AG04449 (cell line): ENCODE measurements at regions not wholly inside any gene's neighbourhood (a gene's known extent, or its start where the extent isn't known, plus 50 kb on each side); places are given as distances from the start of the nearest gene placed in this dataset.

Experiments
- CTCF ChIA-PET: fragments of 350-600 bp; formaldehyde crosslinking; extraction: SDS; loops from one replicate; lab custom pipeline; 2021; ENCODE audit warnings: antibody characterized with exemption; lab: Yijun Ruan, JAX
- POLR2A ChIA-PET: fragments of 400-600, 350-600 bp; formaldehyde crosslinking; extraction: SDS; loops from one replicate; lab custom pipeline; 2020; ENCODE audit warnings: antibody characterized with exemption, inconsistent platforms; lab: Yijun Ruan, JAX
- DNase-seq: peaks from one replicate; pipeline ENCODE4 v3.0.0-alpha.2; 2010; ENCODE audit warnings: low read depth, low spot score
- H3K4me3 ChIP-seq: 2 replicates; pipeline ENCODE4 v1.5.1; 2011; ENCODE audit warnings: low read depth, mild to moderate bottlenecking, control low read depth, low read length
- TF ChIP-seq, protein P1 (sequence below): IDR thresholded peaks from one replicate; pipeline ENCODE4 v1.5.1; 2011; ENCODE audit warnings: mild to moderate bottlenecking, moderate library complexity, low read length, control low read depth, inconsistent platforms; ENCODE audit not compliant: insufficient read depth; ENCODE audit errors: missing control alignments

DNA sequence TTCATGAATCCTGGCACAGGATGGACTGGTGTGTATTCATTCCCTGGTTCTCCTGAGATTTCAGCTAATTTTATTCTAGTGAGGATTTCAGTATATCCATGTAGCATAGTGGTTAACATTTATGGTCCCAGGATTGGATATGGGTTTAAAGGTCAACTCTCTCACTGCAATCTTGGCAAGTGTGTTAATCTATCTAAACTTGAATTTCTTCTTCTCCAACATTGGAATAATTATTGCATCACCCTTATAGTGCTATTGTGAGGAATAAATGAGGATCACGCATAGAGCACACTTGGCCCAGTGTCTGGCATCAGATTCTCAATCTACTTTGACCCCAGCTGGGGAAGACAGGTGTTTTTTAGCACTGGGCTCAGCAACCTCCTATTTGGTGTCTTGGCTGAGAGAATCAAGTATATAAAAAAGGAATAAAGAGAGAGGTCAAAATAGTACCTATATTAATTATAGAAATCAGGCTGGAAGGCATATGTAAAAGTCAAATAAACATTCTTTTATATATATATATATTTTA, 531.2 kb upstream of the ATP2B1 start:
- no peak for DNase-seq
- TF ChIP-seq, protein P1, sequence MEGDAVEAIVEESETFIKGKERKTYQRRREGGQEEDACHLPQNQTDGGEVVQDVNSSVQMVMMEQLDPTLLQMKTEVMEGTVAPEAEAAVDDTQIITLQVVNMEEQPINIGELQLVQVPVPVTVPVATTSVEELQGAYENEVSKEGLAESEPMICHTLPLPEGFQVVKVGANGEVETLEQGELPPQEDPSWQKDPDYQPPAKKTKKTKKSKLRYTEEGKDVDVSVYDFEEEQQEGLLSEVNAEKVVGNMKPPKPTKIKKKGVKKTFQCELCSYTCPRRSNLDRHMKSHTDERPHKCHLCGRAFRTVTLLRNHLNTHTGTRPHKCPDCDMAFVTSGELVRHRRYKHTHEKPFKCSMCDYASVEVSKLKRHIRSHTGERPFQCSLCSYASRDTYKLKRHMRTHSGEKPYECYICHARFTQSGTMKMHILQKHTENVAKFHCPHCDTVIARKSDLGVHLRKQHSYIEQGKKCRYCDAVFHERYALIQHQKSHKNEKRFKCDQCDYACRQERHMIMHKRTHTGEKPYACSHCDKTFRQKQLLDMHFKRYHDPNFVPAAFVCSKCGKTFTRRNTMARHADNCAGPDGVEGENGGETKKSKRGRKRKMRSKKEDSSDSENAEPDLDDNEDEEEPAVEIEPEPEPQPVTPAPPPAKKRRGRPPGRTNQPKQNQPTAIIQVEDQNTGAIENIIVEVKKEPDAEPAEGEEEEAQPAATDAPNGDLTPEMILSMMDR = no peak
- H3K4me3 ChIP-seq = no peak overlapping the region
- ChIA-PET POLR2A (no interaction called here), CTCF (no interaction called here)

DNA sequence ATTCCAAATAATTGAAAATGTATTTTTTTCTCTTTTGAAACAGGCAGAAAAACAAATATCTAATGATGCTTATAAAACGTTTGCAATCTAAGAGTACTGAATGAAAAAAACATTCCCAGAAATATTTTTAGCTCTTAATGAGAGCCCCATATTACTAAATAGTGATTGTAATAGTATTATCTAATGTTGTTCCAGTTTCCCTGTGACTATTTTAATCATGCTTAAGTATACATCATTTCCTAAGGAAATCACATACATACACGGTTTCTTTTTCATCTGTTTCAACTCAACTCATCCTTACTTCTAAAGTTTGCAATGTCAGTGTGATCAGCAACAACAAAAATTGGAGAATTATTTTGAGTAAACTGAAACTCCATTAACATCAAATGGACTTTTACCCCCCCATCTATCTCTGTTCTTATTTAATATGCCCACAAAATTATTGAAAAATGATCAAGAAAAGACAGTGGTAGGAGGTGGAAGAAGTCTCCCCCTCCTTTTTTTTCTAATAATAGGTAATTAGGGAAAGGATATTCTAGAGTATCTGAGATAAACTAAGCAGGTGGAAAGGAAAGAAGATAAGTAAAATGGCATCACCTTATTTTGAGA, 530.1 kb upstream of the ATP2B1 start:
- POLR2A ChIA-PET = no interaction called here
- H3K4me3 ChIP-seq = no peak overlapping the region
- DNase-seq = no peak
- TF ChIP-seq, protein P1 = no peak
- CTCF ChIA-PET = no interaction called here

DNA sequence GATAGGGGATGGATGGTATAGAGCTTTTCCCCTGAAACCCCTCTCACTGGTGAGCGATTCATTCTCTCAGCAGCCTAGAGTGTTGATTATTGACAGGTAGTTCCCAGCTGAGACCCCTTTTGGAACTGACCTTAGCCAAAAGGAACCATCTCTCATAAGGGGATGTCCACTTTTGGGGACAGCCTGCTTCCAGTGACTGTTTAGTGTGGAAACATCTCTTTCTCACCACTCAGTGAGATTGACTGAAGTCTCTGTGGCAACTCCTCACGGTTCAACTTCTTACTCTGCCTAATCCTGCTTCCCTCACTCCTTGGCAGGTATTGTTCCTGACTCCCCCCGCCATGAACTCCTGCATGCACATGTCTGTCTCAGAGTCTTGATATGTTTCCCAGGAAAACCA, 529.2 kb upstream of the ATP2B1 start:
- no peak for DNase-seq
- ChIA-PET CTCF (no interaction called here), POLR2A (no interaction called here)
- no peak overlapping the region for H3K4me3 ChIP-seq
- TF ChIP-seq, protein P1 = no peak

DNA sequence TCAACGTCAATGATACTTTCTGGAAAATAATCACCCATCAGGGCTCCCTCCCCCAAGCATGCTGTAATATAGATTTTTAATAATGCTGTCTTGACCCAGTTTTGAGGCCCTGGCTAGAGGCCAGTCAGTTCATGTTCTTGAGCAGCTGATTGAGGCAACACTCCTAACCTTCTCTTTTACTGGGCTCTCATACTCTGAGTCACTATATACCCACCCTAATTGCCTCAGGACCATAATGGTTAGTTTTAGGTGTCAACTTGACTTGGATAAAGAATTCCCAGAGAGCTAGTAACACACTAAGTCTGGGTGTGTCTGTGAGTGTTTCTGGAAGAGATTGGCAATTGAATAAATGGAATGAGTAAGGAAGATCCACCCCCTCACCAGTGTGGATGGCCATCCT, 527.0 kb upstream of the ATP2B1 start:
- TF ChIP-seq, protein P1 = no peak
- ChIA-PET CTCF (no interaction called here), POLR2A (no interaction called here)
- H3K4me3 ChIP-seq = no peak overlapping the region
- DNase-seq = no peak

DNA sequence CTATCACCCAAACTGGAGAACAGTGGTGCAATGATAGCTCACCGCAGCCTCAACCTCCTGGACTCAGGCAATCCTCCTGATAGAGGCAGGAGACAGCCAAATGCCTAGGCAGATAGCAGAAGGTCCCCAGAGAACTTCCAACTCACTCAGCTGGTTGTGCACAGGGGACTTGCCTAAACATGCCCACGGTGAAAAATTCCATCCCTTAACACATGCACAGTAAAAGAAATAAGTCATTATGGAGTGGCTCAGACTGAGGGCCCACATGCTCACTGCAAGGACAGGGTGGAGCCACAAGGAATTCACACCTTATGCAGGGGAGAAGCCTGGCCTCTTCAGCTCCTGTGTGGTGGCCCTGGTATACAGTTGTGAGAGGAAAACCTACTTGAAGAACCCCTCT, 525.8 kb upstream of the ATP2B1 start:
- CTCF ChIA-PET = no interaction called here

More for the DNA sequence above, 525.8 kb upstream of the ATP2B1 start:
- TF ChIP-seq, protein P1 = no peak
- DNase-seq = no peak
- no peak overlapping the region for H3K4me3 ChIP-seq
- POLR2A ChIA-PET = no interaction called here
